ENCODE measurements at regions not wholly inside any gene's neighbourhood (a gene's known extent, or its start where the extent isn't known, plus 50 kb on each side); places are given as distances from the start of the nearest gene placed in this dataset.

DNA sequence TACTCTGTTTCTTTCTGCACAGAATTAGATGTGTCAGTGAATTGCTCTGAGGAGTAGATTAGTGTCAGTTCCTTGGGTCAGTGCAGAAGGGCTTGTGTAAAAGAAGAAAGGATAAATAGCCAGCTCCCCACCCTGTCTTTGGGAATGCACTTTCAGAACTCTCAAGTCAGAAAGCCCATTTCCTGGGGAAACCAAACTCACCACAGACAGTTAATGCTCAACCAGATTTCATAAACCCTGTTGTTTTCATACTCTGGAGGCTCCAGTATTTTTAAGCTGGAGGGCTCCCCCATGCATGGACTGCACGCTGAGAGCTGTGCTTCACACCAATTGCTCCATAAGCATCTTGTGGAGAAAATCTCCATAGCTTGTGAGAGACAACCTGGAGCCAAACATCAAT is 449.7 kb downstream of the CDH26 start:
- H3K4me1 ChIP-seq (ENCODE audit: control insufficient read depth, insufficient read depth, low read length): no peaks in the 10 kb centered on the region
- H3K79me1 ChIP-seq (ENCODE audit: low read depth in 1 of 2, low read length in 2 of 2): no peaks in the 10 kb centered on the region
- no peaks in the 10 kb centered on the region for H3K36me3 ChIP-seq (ENCODE audit: control insufficient read depth, insufficient read depth, low read length)
- in situ Hi-C loops (cut with MboI; ENCODE audit: low sequenced_read_pairs): no loop called here
- no peak overlapping the region for H3K4me2 ChIP-seq (ENCODE audit: low read depth, low read length)
- H2AFZ ChIP-seq (replicated peaks; ENCODE audit: low read length, poor library complexity): no peak overlapping the region
- H2AK9ac ChIP-seq (replicated peaks; ENCODE audit: low read depth, low read length, poor library complexity): no peak overlapping the region
- no peak overlapping the region for H2AK5ac ChIP-seq (ENCODE audit: low read depth, low read length)
- no peak overlapping the region for H3K4ac ChIP-seq (ENCODE audit: low read depth, low read length)
- H3K14ac ChIP-seq (replicated peaks; ENCODE audit: low read depth, low read length): no peak overlapping the region
- DNase-seq (no peak), ATAC-seq (ENCODE audit: low read depth) (no peak)
- H3K56ac ChIP-seq (ENCODE audit: extremely low read depth, insufficient read depth, low read length): no peak overlapping the region
- no peak overlapping the region for H2BK120ac ChIP-seq (ENCODE audit: low read depth, low read length)
- WGBS, 2 experiments (ENCODE audit: extremely low coverage in 2 of 2, insufficient read length in 1 of 2): no CpG with 5 or more reads among the region's 1 CpG
- H3K27me3 ChIP-seq (ENCODE audit: control insufficient read depth, insufficient read depth, low read length): no peaks in the 10 kb centered on the region
- ChIA-PET POLR2A (ENCODE audit: unreplicated experiment) (no interaction called here), CTCF (no interaction called here)
- no peak overlapping the region for H2BK5ac ChIP-seq (ENCODE audit: low read depth, low read length, poor library complexity, severe bottlenecking)
- intact Hi-C loops (cut with micrococcal nuclease): no loop called here
- no peak overlapping the region for H3K18ac ChIP-seq (ENCODE audit: low read depth, low read length)
- H3K9me3 ChIP-seq (ENCODE audit: control insufficient read depth, insufficient read depth, low read length): peaks cover 30% of the 10 kb centered on the region
- dilution Hi-C loops (cut with HindIII; ENCODE audit: low sequenced_read_pairs, unreplicated experiment): no loop called here
- no TSS peak for BruUV-seq (replicated peaks)
- no peaks in the 10 kb centered on the region for H3K9me1 ChIP-seq (ENCODE audit: insufficient read depth, low read length)
- no peak overlapping the region for H3K9ac ChIP-seq (ENCODE audit: low read depth, low read length)
- H2BK15ac ChIP-seq (ENCODE audit: low read depth, low read length): no peak overlapping the region
- no peak overlapping the region for H3K23ac ChIP-seq (ENCODE audit: low read depth, low read length)
- no peak overlapping the region for H4K8ac ChIP-seq (ENCODE audit: low read depth in 2 of 2, low read length in 2 of 2)
- no peak overlapping the region for H3K4me3 ChIP-seq (ENCODE audit: insufficient read depth, low read depth, low read length)
- H4K20me1 ChIP-seq (ENCODE audit: insufficient read depth, low read length): no peaks in the 10 kb centered on the region
- H4K5ac ChIP-seq (ENCODE audit: low read depth, low read length): no peak overlapping the region
- no peak for TF ChIP-seq RAD21 (IDR thresholded peaks at IDR 0.05; ENCODE audit: low read length)
- no peak for TF ChIP-seq ELK1 (IDR thresholded peaks at IDR 0.05; ENCODE audit: borderline replicate concordance, low read depth, low read length)
- TF ChIP-seq RCOR1 (IDR thresholded peaks at IDR 0.05; ENCODE audit: insufficient replicate concordance, low read length): no peak
- TF ChIP-seq MXI1 (IDR thresholded peaks at IDR 0.05; ENCODE audit: borderline replicate concordance, low read depth, low read length): no peak
- no peak for TF ChIP-seq CEBPB (IDR thresholded peaks at IDR 0.05; ENCODE audit: low read depth, low read length)
- no peak overlapping the region for H4K91ac ChIP-seq (ENCODE audit: insufficient read depth, low read depth, low read length)
- H2BK20ac ChIP-seq (ENCODE audit: low read depth, low read length): no peak overlapping the region
- H3K27ac ChIP-seq (ENCODE audit: insufficient read depth, low read length): no peak overlapping the region
